Thoracic aorta (tissue), 2 donors: ENCODE measurements at regions not wholly inside any gene's neighbourhood (a gene's known extent, or its start where the extent isn't known, plus 50 kb on each side); places are given as distances from the start of the nearest gene placed in this dataset.

Experiments used
- ATAC-seq: fragments of 150-250 bp; one replicate; pipeline ENCODE4 v1.8.0; 2017; ENCODE audit warnings: low read depth; ENCODE audit not compliant: insufficient number of reproducible peaks, low FRiP score
- DNase-seq: peaks from one replicate; pipeline ENCODE4 v3.0.0-alpha.2; 2020; ENCODE audit warnings: low spot score
- H3K27ac ChIP-seq, 2 donors: fragments of 200-600 bp; sonication (generic); 1 replicate in 1 of 2; 2 replicates in 1 of 2; pipeline ENCODE4 v1.5.1; 2016; ENCODE audit warnings: mild to moderate bottlenecking in 2 of 2, moderate library complexity in 2 of 2
- H3K27me3 ChIP-seq: fragments of 200-600 bp; sonication (generic); replicated peaks from 2 replicates; pipeline ENCODE4 v1.6.0; 2016; ENCODE audit warnings: mild to moderate bottlenecking; ENCODE audit not compliant: insufficient read depth
- H3K36me3 ChIP-seq: fragments of 200-600 bp; sonication (generic); one replicate; pipeline ENCODE4 v1.5.1; 2016
- H3K4me1 ChIP-seq, 2 donors: fragments of 200-600 bp; sonication (generic); 1 replicate in 1 of 2; 2 replicates in 1 of 2; pipeline versions ENCODE4 v1.5.1 to v1.6.0; 2016; ENCODE audit warnings: low read depth in 2 of 2, mild to moderate bottlenecking in 1 of 2; ENCODE audit not compliant: control insufficient read depth in 1 of 2
- H3K4me3 ChIP-seq: fragments of 200-600 bp; sonication (generic); 2 replicates; pipeline ENCODE4 v1.5.1; 2016; ENCODE audit warnings: mild to moderate bottlenecking
- H3K9me3 ChIP-seq: fragments of 200-600 bp; sonication (generic); 2 replicates; pipeline ENCODE4 v1.5.1; 2016
- TF ChIP-seq, protein P1 (sequence below): fragments of 200-600 bp; sonication (generic); IDR thresholded peaks from one replicate; pipeline ENCODE4 v1.5.1; 2019; ENCODE audit warnings: antibody characterized with exemption

DNA sequence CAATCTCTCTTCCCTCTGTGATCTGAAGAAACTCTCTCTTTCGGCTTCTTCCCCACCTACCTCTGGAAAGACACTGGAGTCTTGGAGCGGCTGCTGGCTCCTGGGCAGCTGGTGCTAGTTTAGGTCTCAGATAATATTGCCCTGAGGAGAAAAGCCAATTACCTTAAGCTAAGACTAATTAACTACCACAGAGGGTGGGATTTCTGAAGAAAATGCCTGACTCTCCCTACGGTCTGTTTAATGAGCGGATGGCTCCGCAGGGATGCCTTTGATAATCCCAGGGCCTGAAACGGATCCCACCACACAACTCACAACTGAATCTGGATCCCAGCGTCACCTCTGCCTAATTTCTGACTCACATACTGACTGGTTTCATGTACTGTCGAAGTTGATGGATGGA lies 127.0 kb upstream of the NLRP1 start:
- TF ChIP-seq, protein P1, sequence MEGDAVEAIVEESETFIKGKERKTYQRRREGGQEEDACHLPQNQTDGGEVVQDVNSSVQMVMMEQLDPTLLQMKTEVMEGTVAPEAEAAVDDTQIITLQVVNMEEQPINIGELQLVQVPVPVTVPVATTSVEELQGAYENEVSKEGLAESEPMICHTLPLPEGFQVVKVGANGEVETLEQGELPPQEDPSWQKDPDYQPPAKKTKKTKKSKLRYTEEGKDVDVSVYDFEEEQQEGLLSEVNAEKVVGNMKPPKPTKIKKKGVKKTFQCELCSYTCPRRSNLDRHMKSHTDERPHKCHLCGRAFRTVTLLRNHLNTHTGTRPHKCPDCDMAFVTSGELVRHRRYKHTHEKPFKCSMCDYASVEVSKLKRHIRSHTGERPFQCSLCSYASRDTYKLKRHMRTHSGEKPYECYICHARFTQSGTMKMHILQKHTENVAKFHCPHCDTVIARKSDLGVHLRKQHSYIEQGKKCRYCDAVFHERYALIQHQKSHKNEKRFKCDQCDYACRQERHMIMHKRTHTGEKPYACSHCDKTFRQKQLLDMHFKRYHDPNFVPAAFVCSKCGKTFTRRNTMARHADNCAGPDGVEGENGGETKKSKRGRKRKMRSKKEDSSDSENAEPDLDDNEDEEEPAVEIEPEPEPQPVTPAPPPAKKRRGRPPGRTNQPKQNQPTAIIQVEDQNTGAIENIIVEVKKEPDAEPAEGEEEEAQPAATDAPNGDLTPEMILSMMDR: no peak
- Histone ChIP-seq H3K27me3 (no peaks in the 10 kb centered on the region), H3K9me3 (no peaks in the 10 kb centered on the region), H3K36me3 (no peaks in the 10 kb centered on the region), H3K27ac (no peak overlapping the region), H3K4me1 (no peaks in the 10 kb centered on the region), H3K4me3 (no peak overlapping the region)
- ATAC-seq (no peak), DNase-seq (no peak)

GRCh38 chr17:5714993-5715392 lies 130.7 kb upstream of the NLRP1 start:
- Histone ChIP-seq H3K9me3 (no peaks in the 10 kb centered on the region), H3K27ac (no peak overlapping the region), H3K27me3 (no peaks in the 10 kb centered on the region), H3K4me1 (no peaks in the 10 kb centered on the region), H3K4me3 (no peak overlapping the region), H3K36me3 (no peaks in the 10 kb centered on the region)
- TF ChIP-seq, protein P1: no peak
- ATAC-seq (no peak), DNase-seq (no peak)

- no peak for ATAC-seq
- Histone ChIP-seq H3K4me3 (no peak overlapping the region), H3K9me3 (no peaks in the 10 kb centered on the region), H3K36me3 (no peaks in the 10 kb centered on the region), H3K27me3 (no peaks in the 10 kb centered on the region), H3K4me1 (no peaks in the 10 kb centered on the region), H3K27ac (no peak overlapping the region)
- TF ChIP-seq, protein P1: no peak
- no peak for DNase-seq
Observed at GRCh38 chr17:5715478-5715877, 131.2 kb upstream of the NLRP1 start.

DNA sequence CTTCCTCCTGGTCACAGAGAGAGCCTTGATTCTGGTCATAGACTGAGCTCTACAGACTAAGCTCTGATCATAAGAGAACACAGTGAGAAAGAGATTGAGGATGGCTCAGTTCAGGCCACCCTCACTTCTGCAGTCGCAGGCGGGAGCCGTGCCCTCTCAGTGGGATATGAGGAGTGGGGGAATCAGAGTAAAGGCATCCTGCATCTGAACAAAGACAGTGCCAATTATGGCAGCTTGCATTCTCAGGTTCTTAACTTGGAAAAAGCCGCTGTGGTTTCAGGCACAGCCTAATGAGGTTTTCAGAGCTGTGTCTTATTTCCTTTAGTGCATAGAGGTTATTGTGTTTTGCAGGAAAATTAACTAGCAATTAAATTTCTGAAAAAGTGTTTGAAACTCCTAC lies 134.4 kb upstream of the NLRP1 start:
- ATAC-seq (no peak), DNase-seq (no peak)
- H3K9me3 ChIP-seq: no peaks in the 10 kb centered on the region
- H3K27me3 ChIP-seq: no peaks in the 10 kb centered on the region
- TF ChIP-seq, protein P1: no peak
- no peaks in the 10 kb centered on the region for H3K4me1 ChIP-seq
- H3K4me3 ChIP-seq: no peak overlapping the region
- no peak overlapping the region for H3K27ac ChIP-seq
- no peaks in the 10 kb centered on the region for H3K36me3 ChIP-seq

GRCh38 chr17:5719976-5720375 lies 135.7 kb upstream of the NLRP1 start:
- Histone ChIP-seq H3K27me3 (no peaks in the 10 kb centered on the region), H3K4me3 (no peak overlapping the region), H3K9me3 (no peaks in the 10 kb centered on the region), H3K36me3 (no peaks in the 10 kb centered on the region), H3K4me1 (no peaks in the 10 kb centered on the region), H3K27ac (no peak overlapping the region)
- TF ChIP-seq, protein P1: no peak
- ATAC-seq (no peak), DNase-seq (no peak)
